C4-2B (cell line): ENCODE measurements at regions not wholly inside any gene's neighbourhood (a gene's known extent, or its start where the extent isn't known, plus 50 kb on each side); places are given as distances from the start of the nearest gene placed in this dataset.

Experiments
- ZFX ChIP-seq: fragments of 450-650 bp; IDR thresholded peaks from 2 replicates; pipeline ENCODE4 v1.6.1; 2017
- TF ChIP-seq, protein P1 (sequence below): fragments of 450-650 bp; conservative IDR thresholded peaks from 2 replicates; pipeline ENCODE4 v1.5.1; 2017; ENCODE audit warnings: mild to moderate bottlenecking

DNA sequence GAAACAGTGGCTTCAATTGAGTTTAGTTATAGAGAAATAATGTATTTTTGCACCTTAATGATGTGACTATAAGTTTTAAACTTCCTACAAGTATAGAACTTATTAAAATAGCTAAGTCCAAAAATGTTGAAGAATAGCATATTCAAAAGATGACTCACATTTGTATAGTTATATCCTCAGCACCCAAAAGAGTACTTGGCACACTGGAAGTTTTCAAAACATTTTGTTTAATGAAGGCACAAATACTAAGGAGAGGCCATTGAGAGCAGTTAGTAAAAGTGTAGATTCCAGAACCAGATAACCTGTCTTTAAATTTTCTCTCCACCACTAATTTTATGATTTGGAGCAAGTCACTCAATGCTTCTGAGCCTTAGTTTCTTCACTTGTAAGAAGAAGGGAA is 226.9 kb upstream of the MID1 start:
- TF ChIP-seq, protein P1, sequence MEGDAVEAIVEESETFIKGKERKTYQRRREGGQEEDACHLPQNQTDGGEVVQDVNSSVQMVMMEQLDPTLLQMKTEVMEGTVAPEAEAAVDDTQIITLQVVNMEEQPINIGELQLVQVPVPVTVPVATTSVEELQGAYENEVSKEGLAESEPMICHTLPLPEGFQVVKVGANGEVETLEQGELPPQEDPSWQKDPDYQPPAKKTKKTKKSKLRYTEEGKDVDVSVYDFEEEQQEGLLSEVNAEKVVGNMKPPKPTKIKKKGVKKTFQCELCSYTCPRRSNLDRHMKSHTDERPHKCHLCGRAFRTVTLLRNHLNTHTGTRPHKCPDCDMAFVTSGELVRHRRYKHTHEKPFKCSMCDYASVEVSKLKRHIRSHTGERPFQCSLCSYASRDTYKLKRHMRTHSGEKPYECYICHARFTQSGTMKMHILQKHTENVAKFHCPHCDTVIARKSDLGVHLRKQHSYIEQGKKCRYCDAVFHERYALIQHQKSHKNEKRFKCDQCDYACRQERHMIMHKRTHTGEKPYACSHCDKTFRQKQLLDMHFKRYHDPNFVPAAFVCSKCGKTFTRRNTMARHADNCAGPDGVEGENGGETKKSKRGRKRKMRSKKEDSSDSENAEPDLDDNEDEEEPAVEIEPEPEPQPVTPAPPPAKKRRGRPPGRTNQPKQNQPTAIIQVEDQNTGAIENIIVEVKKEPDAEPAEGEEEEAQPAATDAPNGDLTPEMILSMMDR = no peak
- no peak for TF ChIP-seq ZFX
